ENCODE measurements at regions not wholly inside any gene's neighbourhood (a gene's known extent, or its start where the extent isn't known, plus 50 kb on each side); places are given as distances from the start of the nearest gene placed in this dataset.
"Not testable (repeated sequence)": the region's sequence is repeated elsewhere in the genome, so short reads cannot be mapped to it uniquely, and the experiment has no call there.

GRCh38 chr13:25001476-25002206 is 94.3 kb upstream of the PABPC3 start:
- H3K9ac ChIP-seq (ENCODE audit: low read length) = no peak overlapping the region
- H2AFZ ChIP-seq (ENCODE audit: low read length) = no peak overlapping the region
- TF ChIP-seq EZH2 (IDR thresholded peaks at IDR 0.05; ENCODE audit: borderline replicate concordance, low read length) = no peak
- TF ChIP-seq, protein P1, sequence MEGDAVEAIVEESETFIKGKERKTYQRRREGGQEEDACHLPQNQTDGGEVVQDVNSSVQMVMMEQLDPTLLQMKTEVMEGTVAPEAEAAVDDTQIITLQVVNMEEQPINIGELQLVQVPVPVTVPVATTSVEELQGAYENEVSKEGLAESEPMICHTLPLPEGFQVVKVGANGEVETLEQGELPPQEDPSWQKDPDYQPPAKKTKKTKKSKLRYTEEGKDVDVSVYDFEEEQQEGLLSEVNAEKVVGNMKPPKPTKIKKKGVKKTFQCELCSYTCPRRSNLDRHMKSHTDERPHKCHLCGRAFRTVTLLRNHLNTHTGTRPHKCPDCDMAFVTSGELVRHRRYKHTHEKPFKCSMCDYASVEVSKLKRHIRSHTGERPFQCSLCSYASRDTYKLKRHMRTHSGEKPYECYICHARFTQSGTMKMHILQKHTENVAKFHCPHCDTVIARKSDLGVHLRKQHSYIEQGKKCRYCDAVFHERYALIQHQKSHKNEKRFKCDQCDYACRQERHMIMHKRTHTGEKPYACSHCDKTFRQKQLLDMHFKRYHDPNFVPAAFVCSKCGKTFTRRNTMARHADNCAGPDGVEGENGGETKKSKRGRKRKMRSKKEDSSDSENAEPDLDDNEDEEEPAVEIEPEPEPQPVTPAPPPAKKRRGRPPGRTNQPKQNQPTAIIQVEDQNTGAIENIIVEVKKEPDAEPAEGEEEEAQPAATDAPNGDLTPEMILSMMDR (IDR thresholded peaks at IDR 0.05; ENCODE audit: low read length) = no peak
- H3K9me3 ChIP-seq (ENCODE audit: low read length) = no peaks in the 10 kb centered on the region
- no peaks in the 10 kb centered on the region for H3K79me2 ChIP-seq (ENCODE audit: insufficient read depth, low read length)
- no peak overlapping the region for H3K4me3 ChIP-seq (ENCODE audit: low read depth, low read length, poor library complexity, severe bottlenecking)
- H3F3A ChIP-seq (ENCODE audit: insufficient read depth, low read length) = no peaks in the 10 kb centered on the region
- H3K27me3 ChIP-seq (ENCODE audit: insufficient read depth, low read length) = no peaks in the 10 kb centered on the region
- no peak overlapping the region for H3K4me2 ChIP-seq (ENCODE audit: low read length)
- H3K4me1 ChIP-seq (ENCODE audit: insufficient read depth, low read length, severe bottlenecking) = no peaks in the 10 kb centered on the region
- no peak overlapping the region for H3K27ac ChIP-seq (ENCODE audit: low read depth, low read length, poor library complexity, severe bottlenecking)
- H4K20me1 ChIP-seq (ENCODE audit: insufficient read depth, low read length) = no peaks in the 10 kb centered on the region
- no peaks in the 10 kb centered on the region for H3K9me2 ChIP-seq (ENCODE audit: low read depth, low read length)
- no peaks in the 10 kb centered on the region for H3K36me3 ChIP-seq (ENCODE audit: insufficient read depth, low read length)

DNA sequence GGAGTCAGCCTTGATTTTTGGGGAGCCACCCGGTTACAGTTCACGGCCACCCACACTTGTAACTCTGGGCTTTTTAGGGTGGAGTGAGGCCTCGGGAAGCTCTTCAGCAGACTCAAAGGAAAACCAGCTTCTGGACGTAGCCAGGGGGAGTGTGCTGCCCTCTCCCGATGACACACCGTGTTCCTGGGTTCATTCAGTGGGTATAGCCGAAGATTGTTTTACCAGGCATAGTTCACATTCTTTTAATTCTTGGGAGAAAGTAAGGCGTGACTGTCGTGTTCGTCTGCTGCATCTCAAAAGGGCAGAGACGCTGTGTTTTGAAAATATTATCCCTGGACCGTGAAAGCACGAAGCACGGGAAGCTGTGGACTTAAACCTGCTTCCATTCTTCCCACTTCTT is 93.6 kb upstream of the PABPC3 start:
- not testable (repeated sequence) for H3K27ac ChIP-seq (ENCODE audit: low read depth, low read length, poor library complexity, severe bottlenecking); H3F3A ChIP-seq (ENCODE audit: insufficient read depth, low read length); H3K9me3 ChIP-seq (ENCODE audit: low read length); H4K20me1 ChIP-seq (ENCODE audit: insufficient read depth, low read length); H3K27me3 ChIP-seq (ENCODE audit: insufficient read depth, low read length); H3K4me3 ChIP-seq (ENCODE audit: low read depth, low read length, poor library complexity, severe bottlenecking); H3K9me2 ChIP-seq (ENCODE audit: low read depth, low read length); H3K9ac ChIP-seq (ENCODE audit: low read length); H2AFZ ChIP-seq (ENCODE audit: low read length); H3K4me2 ChIP-seq (ENCODE audit: low read length); H3K79me2 ChIP-seq (ENCODE audit: insufficient read depth, low read length); H3K36me3 ChIP-seq (ENCODE audit: insufficient read depth, low read length); H3K4me1 ChIP-seq (ENCODE audit: insufficient read depth, low read length, severe bottlenecking)

GRCh38 chr13:25004489-25004888 is 91.4 kb upstream of the PABPC3 start:
- H3K9me2 ChIP-seq (ENCODE audit: low read depth, low read length); H4K20me1 ChIP-seq (ENCODE audit: insufficient read depth, low read length); H3K27me3 ChIP-seq (ENCODE audit: insufficient read depth, low read length); H3K4me3 ChIP-seq (ENCODE audit: low read depth, low read length, poor library complexity, severe bottlenecking); H3K4me2 ChIP-seq (ENCODE audit: low read length); H3K4me1 ChIP-seq (ENCODE audit: insufficient read depth, low read length, severe bottlenecking); H3K36me3 ChIP-seq (ENCODE audit: insufficient read depth, low read length); H3K9ac ChIP-seq (ENCODE audit: low read length); H2AFZ ChIP-seq (ENCODE audit: low read length); H3K9me3 ChIP-seq (ENCODE audit: low read length); H3K79me2 ChIP-seq (ENCODE audit: insufficient read depth, low read length); H3F3A ChIP-seq (ENCODE audit: insufficient read depth, low read length); H3K27ac ChIP-seq (ENCODE audit: low read depth, low read length, poor library complexity, severe bottlenecking): not testable (repeated sequence)

- not testable (repeated sequence) for H3K9ac ChIP-seq (ENCODE audit: low read length); H3K4me2 ChIP-seq (ENCODE audit: low read length); H3K9me3 ChIP-seq (ENCODE audit: low read length); H3K4me3 ChIP-seq (ENCODE audit: low read depth, low read length, poor library complexity, severe bottlenecking); H3K4me1 ChIP-seq (ENCODE audit: insufficient read depth, low read length, severe bottlenecking); H3K9me2 ChIP-seq (ENCODE audit: low read depth, low read length); H3F3A ChIP-seq (ENCODE audit: insufficient read depth, low read length); H3K27me3 ChIP-seq (ENCODE audit: insufficient read depth, low read length); H2AFZ ChIP-seq (ENCODE audit: low read length); H3K36me3 ChIP-seq (ENCODE audit: insufficient read depth, low read length); H3K79me2 ChIP-seq (ENCODE audit: insufficient read depth, low read length); H4K20me1 ChIP-seq (ENCODE audit: insufficient read depth, low read length); H3K27ac ChIP-seq (ENCODE audit: low read depth, low read length, poor library complexity, severe bottlenecking)
- TF ChIP-seq, protein P1 (IDR thresholded peaks at IDR 0.05; ENCODE audit: low read length) = peak; percentile 37; the same call in 1 of the 2 replicates
Observed at GRCh38 chr13:25005050-25005497, 90.9 kb upstream of the PABPC3 start.

DNA sequence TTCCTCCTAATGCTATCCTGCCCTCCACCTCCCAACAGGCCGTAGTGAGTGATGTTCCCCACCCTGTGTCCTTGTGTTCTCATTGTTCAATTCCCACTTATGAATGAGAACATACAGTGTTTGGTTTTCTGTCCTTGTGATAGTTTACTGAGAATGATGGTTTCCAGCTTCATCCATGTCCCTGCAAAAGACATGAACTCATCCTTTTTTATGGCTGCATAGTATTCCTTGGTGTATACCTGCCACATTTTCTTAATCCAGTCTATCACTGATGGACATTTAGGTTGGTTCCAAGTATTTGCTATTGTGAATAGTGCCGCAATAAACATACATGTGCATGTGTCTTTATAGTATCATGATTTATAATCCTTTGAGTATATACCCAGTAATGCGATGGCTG is 88.5 kb upstream of the PABPC3 start:
- H3K9ac ChIP-seq (ENCODE audit: low read length); H3K27ac ChIP-seq (ENCODE audit: low read depth, low read length, poor library complexity, severe bottlenecking); H3K79me2 ChIP-seq (ENCODE audit: insufficient read depth, low read length); H3K4me2 ChIP-seq (ENCODE audit: low read length); H4K20me1 ChIP-seq (ENCODE audit: insufficient read depth, low read length); H3K9me3 ChIP-seq (ENCODE audit: low read length); H3K4me3 ChIP-seq (ENCODE audit: low read depth, low read length, poor library complexity, severe bottlenecking); H3K36me3 ChIP-seq (ENCODE audit: insufficient read depth, low read length); H3F3A ChIP-seq (ENCODE audit: insufficient read depth, low read length); H3K27me3 ChIP-seq (ENCODE audit: insufficient read depth, low read length); H2AFZ ChIP-seq (ENCODE audit: low read length); H3K9me2 ChIP-seq (ENCODE audit: low read depth, low read length); H3K4me1 ChIP-seq (ENCODE audit: insufficient read depth, low read length, severe bottlenecking): not testable (repeated sequence)

- H3K4me2 ChIP-seq (ENCODE audit: low read length); H3K9ac ChIP-seq (ENCODE audit: low read length); H3K4me1 ChIP-seq (ENCODE audit: insufficient read depth, low read length, severe bottlenecking); H2AFZ ChIP-seq (ENCODE audit: low read length); H3K36me3 ChIP-seq (ENCODE audit: insufficient read depth, low read length); H3K9me2 ChIP-seq (ENCODE audit: low read depth, low read length); H3K9me3 ChIP-seq (ENCODE audit: low read length); H3K4me3 ChIP-seq (ENCODE audit: low read depth, low read length, poor library complexity, severe bottlenecking); H3K27me3 ChIP-seq (ENCODE audit: insufficient read depth, low read length); H3F3A ChIP-seq (ENCODE audit: insufficient read depth, low read length); H3K79me2 ChIP-seq (ENCODE audit: insufficient read depth, low read length); H4K20me1 ChIP-seq (ENCODE audit: insufficient read depth, low read length); H3K27ac ChIP-seq (ENCODE audit: low read depth, low read length, poor library complexity, severe bottlenecking): not testable (repeated sequence)
Observed at GRCh38 chr13:25014398-25014973, 81.5 kb upstream of the PABPC3 start.
